Thoracic aorta (tissue), 2 donors: ENCODE measurements at regions not wholly inside any gene's neighbourhood (a gene's known extent, or its start where the extent isn't known, plus 50 kb on each side); places are given as distances from the start of the nearest gene placed in this dataset.

Experiments
- ATAC-seq: fragments of 150-250 bp; one replicate; pipeline ENCODE4 v1.8.0; 2017; ENCODE audit warnings: low read depth; ENCODE audit not compliant: insufficient number of reproducible peaks, low FRiP score
- DNase-seq: peaks from one replicate; pipeline ENCODE4 v3.0.0-alpha.2; 2020; ENCODE audit warnings: low spot score
- H3K27ac ChIP-seq, 2 donors: fragments of 200-600 bp; sonication (generic); 1 replicate in 1 of 2; 2 replicates in 1 of 2; pipeline ENCODE4 v1.5.1; 2016; ENCODE audit warnings: mild to moderate bottlenecking in 2 of 2, moderate library complexity in 2 of 2
- H3K27me3 ChIP-seq: fragments of 200-600 bp; sonication (generic); replicated peaks from 2 replicates; pipeline ENCODE4 v1.6.0; 2016; ENCODE audit warnings: mild to moderate bottlenecking; ENCODE audit not compliant: insufficient read depth
- H3K36me3 ChIP-seq: fragments of 200-600 bp; sonication (generic); one replicate; pipeline ENCODE4 v1.5.1; 2016
- H3K4me1 ChIP-seq, 2 donors: fragments of 200-600 bp; sonication (generic); 1 replicate in 1 of 2; 2 replicates in 1 of 2; pipeline versions ENCODE4 v1.5.1 to v1.6.0; 2016; ENCODE audit warnings: low read depth in 2 of 2, mild to moderate bottlenecking in 1 of 2; ENCODE audit not compliant: control insufficient read depth in 1 of 2
- H3K4me3 ChIP-seq: fragments of 200-600 bp; sonication (generic); 2 replicates; pipeline ENCODE4 v1.5.1; 2016; ENCODE audit warnings: mild to moderate bottlenecking
- H3K9me3 ChIP-seq: fragments of 200-600 bp; sonication (generic); 2 replicates; pipeline ENCODE4 v1.5.1; 2016
- TF ChIP-seq, protein P1 (sequence below): fragments of 200-600 bp; sonication (generic); IDR thresholded peaks from one replicate; pipeline ENCODE4 v1.5.1; 2019; ENCODE audit warnings: antibody characterized with exemption

DNA sequence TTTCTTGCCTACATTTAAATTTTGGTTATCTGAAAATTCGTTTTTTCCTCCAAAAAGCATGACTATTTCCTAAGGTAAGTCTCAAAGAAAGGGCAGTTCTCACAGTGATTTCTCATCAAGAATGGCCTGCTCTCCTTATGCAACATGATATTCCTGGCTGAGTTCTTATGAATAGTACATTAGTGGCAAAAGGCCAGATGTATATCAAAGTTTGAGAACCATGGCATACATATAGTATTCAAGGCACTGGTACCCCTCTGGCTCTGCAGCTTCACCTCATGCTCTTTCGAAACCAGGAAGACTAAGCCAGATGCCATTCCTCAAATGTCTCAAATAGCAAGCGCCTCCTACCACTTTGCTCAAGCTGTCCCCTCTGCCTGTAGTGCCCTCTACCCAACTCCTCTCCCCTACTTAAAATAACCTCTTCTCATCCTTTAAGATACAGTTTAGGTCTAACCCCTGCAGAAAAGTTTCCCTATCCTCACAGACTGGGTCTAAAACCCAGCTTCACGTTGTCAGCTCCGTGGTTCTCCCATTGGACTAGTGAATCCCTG is 280.3 kb downstream of the HACE1 start:
- Histone ChIP-seq H3K27ac (no peak overlapping the region), H3K4me3 (no peak overlapping the region), H3K9me3 (no peaks in the 10 kb centered on the region), H3K27me3 (no peaks in the 10 kb centered on the region), H3K36me3 (no peaks in the 10 kb centered on the region), H3K4me1 (peaks cover 0 to 7% of the 10 kb centered on the region in 2 donors)
- TF ChIP-seq, protein P1, sequence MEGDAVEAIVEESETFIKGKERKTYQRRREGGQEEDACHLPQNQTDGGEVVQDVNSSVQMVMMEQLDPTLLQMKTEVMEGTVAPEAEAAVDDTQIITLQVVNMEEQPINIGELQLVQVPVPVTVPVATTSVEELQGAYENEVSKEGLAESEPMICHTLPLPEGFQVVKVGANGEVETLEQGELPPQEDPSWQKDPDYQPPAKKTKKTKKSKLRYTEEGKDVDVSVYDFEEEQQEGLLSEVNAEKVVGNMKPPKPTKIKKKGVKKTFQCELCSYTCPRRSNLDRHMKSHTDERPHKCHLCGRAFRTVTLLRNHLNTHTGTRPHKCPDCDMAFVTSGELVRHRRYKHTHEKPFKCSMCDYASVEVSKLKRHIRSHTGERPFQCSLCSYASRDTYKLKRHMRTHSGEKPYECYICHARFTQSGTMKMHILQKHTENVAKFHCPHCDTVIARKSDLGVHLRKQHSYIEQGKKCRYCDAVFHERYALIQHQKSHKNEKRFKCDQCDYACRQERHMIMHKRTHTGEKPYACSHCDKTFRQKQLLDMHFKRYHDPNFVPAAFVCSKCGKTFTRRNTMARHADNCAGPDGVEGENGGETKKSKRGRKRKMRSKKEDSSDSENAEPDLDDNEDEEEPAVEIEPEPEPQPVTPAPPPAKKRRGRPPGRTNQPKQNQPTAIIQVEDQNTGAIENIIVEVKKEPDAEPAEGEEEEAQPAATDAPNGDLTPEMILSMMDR = no peak
- DNase-seq (no peak), ATAC-seq (no peak)

DNA sequence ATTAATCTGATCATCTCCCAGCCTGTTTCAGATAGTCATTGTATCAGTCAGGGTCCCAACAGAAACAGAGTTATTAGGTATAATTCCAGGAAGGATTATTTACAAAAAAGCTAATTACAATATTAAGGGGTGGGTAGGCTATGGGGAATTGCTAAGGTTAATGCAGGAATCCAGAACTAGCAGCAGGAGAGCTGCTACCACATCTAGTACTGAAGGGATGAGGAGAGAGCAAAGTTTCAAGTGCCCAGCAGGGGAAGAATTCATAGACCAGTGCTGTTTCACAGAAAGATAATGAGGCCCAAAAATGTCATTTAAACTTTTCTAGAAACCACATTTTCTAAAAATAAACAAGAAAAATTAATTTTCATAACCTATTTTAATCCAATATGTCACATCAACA is 284.2 kb downstream of the HACE1 start:
- TF ChIP-seq, protein P1 = no peak
- no peak for ATAC-seq

DNA sequence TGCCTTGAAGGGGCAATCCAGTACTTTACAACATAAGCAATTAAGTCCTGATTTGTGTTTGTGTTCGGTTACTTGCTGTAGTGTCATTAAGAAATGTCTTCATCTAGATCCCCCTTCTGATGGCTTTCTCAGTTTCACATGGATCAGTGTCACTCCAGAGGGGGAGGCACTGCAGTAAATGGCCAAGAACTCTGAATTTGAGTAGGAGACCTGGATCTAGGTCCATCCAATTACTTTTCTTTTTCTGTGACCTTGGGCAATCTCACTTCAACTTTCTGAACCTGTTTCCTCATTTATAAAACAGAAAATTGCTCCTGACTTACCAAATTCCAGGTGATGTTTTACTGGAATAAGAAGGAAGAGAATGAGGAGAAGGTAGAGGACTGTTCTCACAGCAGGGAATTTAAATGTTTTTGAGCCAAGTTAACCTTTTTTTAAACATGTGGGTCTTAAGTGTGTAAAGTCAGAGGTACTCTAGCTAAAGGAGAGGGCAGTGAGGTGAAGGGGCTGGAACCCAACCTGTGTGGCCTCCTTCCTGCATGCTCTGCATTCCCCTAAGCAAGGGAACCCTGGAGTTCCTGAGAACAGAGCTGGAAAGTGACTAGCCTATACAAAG is 285.5 kb downstream of the HACE1 start:
- no peaks in the 10 kb centered on the region for H3K36me3 ChIP-seq
- H3K9me3 ChIP-seq = no peaks in the 10 kb centered on the region
- H3K4me1 ChIP-seq = no peaks in the 10 kb centered on the region
- H3K27me3 ChIP-seq = no peaks in the 10 kb centered on the region
- no peak overlapping the region for H3K27ac ChIP-seq
- ATAC-seq (no peak), DNase-seq (no peak)
- TF ChIP-seq, protein P1 = no peak
- H3K4me3 ChIP-seq = no peak overlapping the region

More for the DNA sequence above, 284.2 kb downstream of the HACE1 start:
- Histone ChIP-seq H3K4me3 (no peak overlapping the region), H3K27ac (no peak overlapping the region), H3K4me1 (peaks cover 0 to 7% of the 10 kb centered on the region in 2 donors), H3K27me3 (no peaks in the 10 kb centered on the region), H3K9me3 (no peaks in the 10 kb centered on the region), H3K36me3 (no peaks in the 10 kb centered on the region)
- DNase-seq = no peak

DNA sequence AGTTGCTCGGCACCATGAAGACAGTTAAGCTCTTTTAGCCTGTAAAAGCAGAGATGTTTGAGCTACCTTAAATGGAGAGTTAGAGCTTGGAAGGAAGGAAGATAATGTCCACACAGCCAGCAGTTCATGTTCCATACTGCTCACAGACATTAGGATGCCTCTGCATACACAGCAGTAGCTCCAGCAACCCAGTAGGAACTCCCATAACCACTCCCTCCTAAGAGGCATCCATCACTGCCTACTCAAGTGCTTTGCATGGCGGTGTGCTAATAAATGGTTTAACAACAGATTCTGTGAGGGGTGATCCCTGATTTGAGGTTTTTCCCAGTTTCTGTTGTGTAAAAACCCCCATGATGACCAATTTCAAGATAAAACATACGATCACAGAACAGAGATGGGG is 286.4 kb downstream of the HACE1 start:
- Histone ChIP-seq H3K27ac (no peak overlapping the region), H3K4me3 (no peak overlapping the region), H3K27me3 (no peaks in the 10 kb centered on the region), H3K9me3 (no peaks in the 10 kb centered on the region), H3K4me1 (no peaks in the 10 kb centered on the region), H3K36me3 (no peaks in the 10 kb centered on the region)
- TF ChIP-seq, protein P1 = no peak
- DNase-seq = no peak
- no peak for ATAC-seq

DNA sequence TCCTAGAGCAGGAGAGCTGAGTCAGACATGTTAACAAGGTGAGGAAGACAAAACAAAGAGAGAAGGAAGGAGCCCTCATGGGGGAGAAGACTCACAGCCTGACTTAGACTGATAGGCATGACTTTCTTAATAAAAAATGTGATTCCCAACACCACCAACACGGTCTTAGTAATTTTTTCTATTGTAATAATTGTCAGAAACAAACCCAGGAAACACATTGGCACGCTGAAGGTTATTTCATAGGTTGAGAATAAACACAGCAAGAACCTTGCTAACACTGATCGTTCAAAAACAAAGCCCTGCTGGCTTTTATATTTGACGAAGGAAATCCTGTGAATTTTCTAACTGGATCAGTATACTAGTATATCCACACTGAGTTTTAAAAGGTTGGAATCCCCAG is 286.8 kb downstream of the HACE1 start:
- no peaks in the 10 kb centered on the region for H3K4me1 ChIP-seq
- no peak for DNase-seq
- no peaks in the 10 kb centered on the region for H3K27me3 ChIP-seq
- TF ChIP-seq, protein P1 = no peak
- no peak overlapping the region for H3K4me3 ChIP-seq
- H3K36me3 ChIP-seq = no peaks in the 10 kb centered on the region
- ATAC-seq = no peak
- no peaks in the 10 kb centered on the region for H3K9me3 ChIP-seq
- H3K27ac ChIP-seq = no peak overlapping the region
